AG04449 (cell line): ENCODE measurements at regions not wholly inside any gene's neighbourhood (a gene's known extent, or its start where the extent isn't known, plus 50 kb on each side); places are given as distances from the start of the nearest gene placed in this dataset.

Source experiments
- CTCF ChIA-PET: fragments of 350-600 bp; formaldehyde crosslinking; extraction: SDS; loops from one replicate; lab custom pipeline; 2021; ENCODE audit warnings: antibody characterized with exemption; lab: Yijun Ruan, JAX
- POLR2A ChIA-PET: fragments of 400-600, 350-600 bp; formaldehyde crosslinking; extraction: SDS; loops from one replicate; lab custom pipeline; 2020; ENCODE audit warnings: antibody characterized with exemption, inconsistent platforms; lab: Yijun Ruan, JAX
- DNase-seq: peaks from one replicate; pipeline ENCODE4 v3.0.0-alpha.2; 2010; ENCODE audit warnings: low read depth, low spot score
- H3K4me3 ChIP-seq: 2 replicates; pipeline ENCODE4 v1.5.1; 2011; ENCODE audit warnings: low read depth, mild to moderate bottlenecking, control low read depth, low read length
- TF ChIP-seq, protein P1 (sequence below): IDR thresholded peaks from one replicate; pipeline ENCODE4 v1.5.1; 2011; ENCODE audit warnings: mild to moderate bottlenecking, moderate library complexity, low read length, control low read depth, inconsistent platforms; ENCODE audit not compliant: insufficient read depth; ENCODE audit errors: missing control alignments

DNA sequence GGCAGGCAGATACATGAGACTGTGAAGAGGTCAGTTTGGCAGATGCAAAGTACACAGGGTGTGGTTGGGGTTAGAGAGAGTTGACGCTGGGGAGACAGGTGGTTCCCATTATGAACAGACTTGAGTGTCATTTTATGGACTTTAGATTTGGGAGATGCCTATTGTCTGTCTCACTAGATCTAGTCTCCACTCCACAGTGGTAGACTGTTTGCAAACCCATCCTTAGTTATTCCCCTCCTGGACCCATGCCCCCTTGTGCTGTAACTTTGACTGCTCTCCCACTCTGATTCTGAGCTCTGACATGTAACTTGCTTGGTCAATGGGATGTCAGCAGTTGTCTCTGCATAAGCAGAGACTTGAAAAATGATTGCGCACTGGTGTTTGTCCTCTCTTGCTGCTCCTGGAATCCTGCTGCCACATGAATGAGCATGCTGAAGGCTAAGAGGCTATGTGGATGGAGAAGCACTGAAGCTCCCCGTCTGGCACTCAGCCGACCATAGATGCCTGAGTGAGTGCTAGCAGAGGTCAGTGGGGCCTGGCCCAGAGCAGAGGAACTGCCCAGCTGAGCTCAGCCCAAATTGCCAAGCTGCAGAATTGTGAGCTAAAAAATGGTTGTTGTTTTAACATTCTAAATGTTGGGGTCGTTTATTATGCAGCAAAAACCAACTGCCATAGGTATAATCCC, 88.2 kb downstream of the FAM43A start:
- no peak overlapping the region for H3K4me3 ChIP-seq
- CTCF ChIA-PET, result no interaction called here
- TF ChIP-seq, protein P1, sequence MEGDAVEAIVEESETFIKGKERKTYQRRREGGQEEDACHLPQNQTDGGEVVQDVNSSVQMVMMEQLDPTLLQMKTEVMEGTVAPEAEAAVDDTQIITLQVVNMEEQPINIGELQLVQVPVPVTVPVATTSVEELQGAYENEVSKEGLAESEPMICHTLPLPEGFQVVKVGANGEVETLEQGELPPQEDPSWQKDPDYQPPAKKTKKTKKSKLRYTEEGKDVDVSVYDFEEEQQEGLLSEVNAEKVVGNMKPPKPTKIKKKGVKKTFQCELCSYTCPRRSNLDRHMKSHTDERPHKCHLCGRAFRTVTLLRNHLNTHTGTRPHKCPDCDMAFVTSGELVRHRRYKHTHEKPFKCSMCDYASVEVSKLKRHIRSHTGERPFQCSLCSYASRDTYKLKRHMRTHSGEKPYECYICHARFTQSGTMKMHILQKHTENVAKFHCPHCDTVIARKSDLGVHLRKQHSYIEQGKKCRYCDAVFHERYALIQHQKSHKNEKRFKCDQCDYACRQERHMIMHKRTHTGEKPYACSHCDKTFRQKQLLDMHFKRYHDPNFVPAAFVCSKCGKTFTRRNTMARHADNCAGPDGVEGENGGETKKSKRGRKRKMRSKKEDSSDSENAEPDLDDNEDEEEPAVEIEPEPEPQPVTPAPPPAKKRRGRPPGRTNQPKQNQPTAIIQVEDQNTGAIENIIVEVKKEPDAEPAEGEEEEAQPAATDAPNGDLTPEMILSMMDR, result no peak
- DNase-seq, result no peak
- POLR2A ChIA-PET, result no interaction called here

DNA sequence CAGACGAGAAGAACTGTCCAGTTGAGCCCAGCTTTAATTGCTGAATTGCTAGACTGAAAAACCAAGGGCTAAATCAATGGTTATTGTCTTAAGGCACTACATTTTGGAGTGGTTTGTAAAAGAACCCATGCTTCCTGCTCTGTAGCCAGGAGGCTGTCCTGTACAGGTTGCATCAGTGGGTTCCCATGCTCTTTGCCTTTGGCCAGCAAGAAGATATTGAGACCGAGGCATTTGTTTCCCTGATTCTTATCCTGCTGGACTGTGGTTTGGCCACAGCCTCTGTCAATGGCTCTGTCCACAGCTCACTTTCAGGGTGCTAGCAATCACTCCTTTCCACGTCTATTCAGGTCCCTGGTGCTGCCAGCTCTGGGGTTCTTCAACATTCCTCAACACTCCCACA, 89.6 kb downstream of the FAM43A start:
- TF ChIP-seq, protein P1, result no peak
- no peak for DNase-seq
- ChIA-PET CTCF (no interaction called here), POLR2A (no interaction called here)
- H3K4me3 ChIP-seq, result no peak overlapping the region

- CTCF ChIA-PET, result no interaction called here
- TF ChIP-seq, protein P1, result no peak
- POLR2A ChIA-PET, result no interaction called here
- no peak for DNase-seq
- no peak overlapping the region for H3K4me3 ChIP-seq
Measured at GRCh38 chr3:194775731-194776130, 90.0 kb downstream of the FAM43A start.

DNA sequence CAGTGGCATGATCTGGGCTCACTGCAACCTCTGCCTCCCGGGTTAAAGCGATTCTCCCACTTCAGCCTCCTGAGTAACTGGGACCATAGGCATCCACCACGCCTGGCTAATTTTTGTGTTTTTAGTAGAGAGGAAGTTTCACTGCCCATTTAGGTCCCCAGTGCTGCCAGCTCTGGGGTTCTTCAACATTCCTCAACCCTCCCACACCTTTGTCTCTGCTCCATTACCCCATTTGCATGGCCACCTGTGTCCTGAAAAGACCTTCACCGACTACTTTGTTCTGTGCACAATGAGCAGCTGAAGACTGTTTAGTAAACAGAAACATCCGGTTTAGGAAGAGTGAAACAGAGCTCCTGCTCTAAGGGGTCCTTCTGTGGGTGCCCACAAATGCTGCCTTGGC, 92.0 kb downstream of the FAM43A start:
- no peak overlapping the region for H3K4me3 ChIP-seq
- TF ChIP-seq, protein P1, result no peak
- no peak for DNase-seq
- ChIA-PET CTCF (no interaction called here), POLR2A (no interaction called here)

- TF ChIP-seq, protein P1, result no peak
- ChIA-PET CTCF (interaction anchor here (0.7 kb wide), 1 partner anchor 31 kb away, joined by 3 read pairs; no protein-coding TSS in a partner anchor), POLR2A (no interaction called here)
- DNase-seq, result no peak
- no peak overlapping the region for H3K4me3 ChIP-seq
Measured at GRCh38 chr3:194779729-194780224, 94.1 kb downstream of the FAM43A start.

DNA sequence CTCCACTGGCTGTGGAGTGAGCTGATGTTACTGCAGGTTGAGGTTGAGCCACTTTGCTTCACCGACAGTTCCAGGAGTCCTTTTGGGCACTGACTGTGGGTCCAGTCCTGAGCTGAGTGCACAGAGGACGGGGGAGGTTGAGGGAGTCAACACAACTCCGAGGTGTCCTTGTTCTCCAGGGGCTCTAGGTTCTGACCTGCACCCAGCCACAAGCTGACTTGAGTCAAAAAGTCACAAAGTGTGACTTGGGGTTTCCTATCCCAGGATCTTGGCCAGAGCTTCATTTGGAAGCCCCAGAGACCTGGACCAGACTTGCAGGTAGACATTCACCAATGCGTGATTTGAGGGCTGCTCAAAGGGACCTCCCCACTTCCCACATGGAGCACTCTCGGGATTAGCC, 95.0 kb downstream of the FAM43A start:
- no peak overlapping the region for H3K4me3 ChIP-seq
- TF ChIP-seq, protein P1, result no peak
- no peak for DNase-seq
- CTCF ChIA-PET, result no interaction called here
- POLR2A ChIA-PET, result no interaction called here
